Peyer's patch (tissue), 4 donors: ENCODE measurements at regions not wholly inside any gene's neighbourhood (a gene's known extent, or its start where the extent isn't known, plus 50 kb on each side); places are given as distances from the start of the nearest gene placed in this dataset.

ENCODE experiments used
- DNase-seq, 3 donors: peaks; one replicate each; pipeline ENCODE4 v3.0.0-alpha.2; 2017 to 2019
- H3K27ac ChIP-seq, 4 donors: fragments of 200-600 bp; sonication (generic); one replicate each; pipeline ENCODE4 v1.5.1; 2016 to 2019
- H3K27me3 ChIP-seq, 2 donors: fragments of 200-600 bp; sonication (generic); one replicate each; pipeline ENCODE4 v1.5.1; 2019
- H3K36me3 ChIP-seq, 3 donors: fragments of 200-600 bp; sonication (generic); one replicate each; pipeline ENCODE4 v1.5.1; 2016 to 2019
- H3K4me1 ChIP-seq, 4 donors: fragments of 200-600 bp; sonication (generic); one replicate each; pipeline ENCODE4 v1.5.1; 2016 to 2019
- H3K4me3 ChIP-seq, 4 donors: fragments of 200-600 bp; sonication (generic); 1 replicate in 3 of 4; 2 replicates in 1 of 4; pipeline ENCODE4 v1.5.1; 2016 to 2019; ENCODE audit warnings: mild to moderate bottlenecking in 1 of 4
- H3K9me3 ChIP-seq, 4 donors: fragments of 200-600 bp; sonication (generic); one replicate each; pipeline ENCODE4 v1.5.1; 2016 to 2019; ENCODE audit warnings: mild to moderate bottlenecking in 1 of 4
- CTCF ChIP-seq, 6 experiments: fragments of 450-650 bp in 4 of 6; fragments of 200-600 bp in 2 of 6; sonication (generic) in 1 of 6; IDR thresholded peaks; one replicate each; pipeline ENCODE4 v1.5.1; 2017 to 2019; ENCODE audit warnings: antibody characterized with exemption in 6 of 6, mild to moderate bottlenecking in 3 of 6, moderate library complexity in 1 of 6
- POLR2A ChIP-seq, 2 donors: fragments of 450-650 bp; IDR thresholded peaks; one replicate each; pipeline ENCODE4 v1.5.1; 2017; ENCODE audit warnings: antibody characterized with exemption in 2 of 2, mild to moderate bottlenecking in 2 of 2, moderate library complexity in 2 of 2

GRCh38 chr4:3348621-3349020, 55.8 kb downstream of the RGS12 start:
- DNase-seq: no peak
- Histone ChIP-seq H3K4me1 (no peaks in the 10 kb centered on the region), H3K4me3 (no peak overlapping the region), H3K9me3 (no peaks in the 10 kb centered on the region), H3K36me3 (peaks cover 0 to 2% (median 0%) of the 10 kb centered on the region in 3 donors), H3K27me3 (no peaks in the 10 kb centered on the region), H3K27ac (no peak overlapping the region)
- TF ChIP-seq POLR2A (IDR thresholded peaks at IDR 0.05) (no peak), CTCF (IDR thresholded peaks at IDR 0.05) (no peak)

GRCh38 chr4:3349116-3349515, 56.3 kb downstream of the RGS12 start:
- no peak for TF ChIP-seq CTCF (IDR thresholded peaks at IDR 0.05)
- no peak for TF ChIP-seq POLR2A (IDR thresholded peaks at IDR 0.05)
- Histone ChIP-seq H3K27ac (no peak overlapping the region), H3K9me3 (no peaks in the 10 kb centered on the region), H3K4me1 (no peaks in the 10 kb centered on the region), H3K27me3 (no peaks in the 10 kb centered on the region), H3K4me3 (no peak overlapping the region), H3K36me3 (no peaks in the 10 kb centered on the region)
- DNase-seq: no peak

GRCh38 chr4:3351997-3352396, 59.2 kb downstream of the RGS12 start:
- no peaks in the 10 kb centered on the region for H3K9me3 ChIP-seq
- H3K4me3 ChIP-seq: no peak overlapping the region
- no peak for TF ChIP-seq CTCF (IDR thresholded peaks at IDR 0.05)
- no peak for TF ChIP-seq POLR2A (IDR thresholded peaks at IDR 0.05)
- no peaks in the 10 kb centered on the region for H3K27me3 ChIP-seq
- H3K4me1 ChIP-seq: no peaks in the 10 kb centered on the region
- no peaks in the 10 kb centered on the region for H3K36me3 ChIP-seq
- no peak overlapping the region for H3K27ac ChIP-seq
- DNase-seq: no peak

- no peaks in the 10 kb centered on the region for H3K36me3 ChIP-seq
- no peaks in the 10 kb centered on the region for H3K4me1 ChIP-seq
- no peaks in the 10 kb centered on the region for H3K27me3 ChIP-seq
- H3K27ac ChIP-seq: no peak overlapping the region
- no peak overlapping the region for H3K4me3 ChIP-seq
- DNase-seq: no peak
- TF ChIP-seq POLR2A (IDR thresholded peaks at IDR 0.05) (no peak), CTCF (IDR thresholded peaks at IDR 0.05) (no peak)
- no peaks in the 10 kb centered on the region for H3K9me3 ChIP-seq
These were observed 59.7 kb downstream of the RGS12 start for GRCh38 chr4:3352505-3352904.

GRCh38 chr4:3352941-3353594, 60.2 kb downstream of the RGS12 start:
- no peaks in the 10 kb centered on the region for H3K4me1 ChIP-seq
- peak in 1 of 3 donors; percentile 7 for DNase-seq
- TF ChIP-seq POLR2A (IDR thresholded peaks at IDR 0.05): no peak
- TF ChIP-seq CTCF (IDR thresholded peaks at IDR 0.05): no peak
- H3K27me3 ChIP-seq: no peaks in the 10 kb centered on the region
- no peak overlapping the region for H3K27ac ChIP-seq
- H3K36me3 ChIP-seq: no peaks in the 10 kb centered on the region
- H3K4me3 ChIP-seq: no peak overlapping the region
- no peaks in the 10 kb centered on the region for H3K9me3 ChIP-seq
